Keratinocyte (primary cell): ENCODE measurements at regions not wholly inside any gene's neighbourhood (a gene's known extent, or its start where the extent isn't known, plus 50 kb on each side); places are given as distances from the start of the nearest gene placed in this dataset.

ENCODE experiments used
- CTCF ChIP-seq, 3 experiments: IDR thresholded peaks in 1 of 3; conservative IDR thresholded peaks in 1 of 3; optimal IDR thresholded peaks in 1 of 3; 2 replicates in 2 of 3; 3 replicates in 1 of 3; pipeline versions ENCODE3 to v1.5.1; 2011; ENCODE audit warnings: low read length in 3 of 3, mild to moderate bottlenecking in 3 of 3, moderate library complexity in 2 of 3, control low read depth in 1 of 3, inconsistent platforms in 1 of 3; ENCODE audit not compliant: insufficient read depth in 2 of 3; ENCODE audit errors: extremely low read depth in 1 of 3
- EZH2 ChIP-seq: IDR thresholded peaks from one replicate; pipeline ENCODE4 v1.6.1; 2012; ENCODE audit warnings: inconsistent platforms, mild to moderate bottlenecking, low read length, moderate library complexity

- TF ChIP-seq CTCF (optimal IDR thresholded peaks at IDR 0.05 in 1 of 3, IDR thresholded peaks at IDR 0.05 in 1 of 3, conservative IDR thresholded peaks at IDR 0.05 in 1 of 3; ENCODE audit: extremely low read depth in 1 of 3, insufficient read depth in 2 of 3, low read length in 3 of 3) = no peak
- no peak for TF ChIP-seq EZH2
Measured at GRCh38 chr10:36171556-36171952, 529.5 kb upstream of the FZD8 start.
